Cardiac muscle cell (in vitro differentiated cells and primary cell): ENCODE measurements at regions not wholly inside any gene's neighbourhood (a gene's known extent, or its start where the extent isn't known, plus 50 kb on each side); places are given as distances from the start of the nearest gene placed in this dataset.

ENCODE experiments used
- DNase-seq, 2 donors: peaks; one replicate each; pipeline versions ENCODE4 v3.0.0 to v3.0.0-alpha.2; 2010 to 2017; ENCODE audit warnings: low read depth in 1 of 2, low spot score in 1 of 2
- H3K27ac ChIP-seq: fragments of 200-600 bp; sonication (generic); 2 replicates; pipeline ENCODE4 v1.5.1; 2016
- H3K27me3 ChIP-seq: fragments of 200-600 bp; sonication (generic); 2 replicates; pipeline ENCODE4 v1.6.0; 2016; ENCODE audit warnings: control low read depth
- H3K36me3 ChIP-seq: fragments of 200-600 bp; sonication (generic); 2 replicates; pipeline ENCODE4 v1.5.1; 2016; ENCODE audit warnings: control low read depth
- H3K4me1 ChIP-seq: fragments of 200-600 bp; sonication (generic); 2 replicates; pipeline ENCODE4 v1.8.1; 2017; ENCODE audit warnings: low read depth, mild to moderate bottlenecking, mixed run types
- H3K4me3 ChIP-seq: fragments of 200-600 bp; sonication (generic); 2 replicates; pipeline ENCODE4 v1.5.1; 2016; ENCODE audit warnings: mild to moderate bottlenecking
- H3K9me3 ChIP-seq: fragments of 200-600 bp; sonication (generic); 2 replicates; pipeline ENCODE4 v1.5.1; 2017; ENCODE audit warnings: low read depth, mild to moderate bottlenecking, control low read depth
- TF ChIP-seq, protein P1 (sequence below): IDR thresholded peaks from 2 replicates; pipeline ENCODE4 v1.5.1; 2012; ENCODE audit warnings: low read depth, mild to moderate bottlenecking, low read length

DNA sequence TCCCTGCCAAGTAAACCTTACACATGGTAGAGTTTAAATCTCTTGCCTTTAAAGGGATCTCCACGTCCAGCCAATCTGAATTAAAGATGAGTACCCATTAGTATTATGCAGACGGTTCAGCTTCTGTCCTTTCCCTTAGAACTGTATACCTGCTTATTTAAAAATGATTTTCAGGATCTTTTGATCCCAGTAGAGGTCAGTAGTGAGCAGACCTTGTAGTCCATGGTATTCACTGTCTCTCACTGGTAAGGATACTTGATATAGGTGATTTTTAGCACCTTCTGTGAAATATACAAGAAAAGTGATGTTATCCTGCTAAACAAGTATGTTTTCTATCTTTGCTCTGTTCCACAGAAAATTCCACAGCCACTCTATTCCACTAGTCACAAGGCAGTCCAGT lies 1211.6 kb upstream of the ADGRL4 start:
- Histone ChIP-seq H3K4me1 (no peaks in the 10 kb centered on the region), H3K27ac (no peak overlapping the region), H3K4me3 (no peak overlapping the region), H3K27me3 (no peaks in the 10 kb centered on the region), H3K9me3 (no peaks in the 10 kb centered on the region), H3K36me3 (no peaks in the 10 kb centered on the region)
- TF ChIP-seq, protein P1, sequence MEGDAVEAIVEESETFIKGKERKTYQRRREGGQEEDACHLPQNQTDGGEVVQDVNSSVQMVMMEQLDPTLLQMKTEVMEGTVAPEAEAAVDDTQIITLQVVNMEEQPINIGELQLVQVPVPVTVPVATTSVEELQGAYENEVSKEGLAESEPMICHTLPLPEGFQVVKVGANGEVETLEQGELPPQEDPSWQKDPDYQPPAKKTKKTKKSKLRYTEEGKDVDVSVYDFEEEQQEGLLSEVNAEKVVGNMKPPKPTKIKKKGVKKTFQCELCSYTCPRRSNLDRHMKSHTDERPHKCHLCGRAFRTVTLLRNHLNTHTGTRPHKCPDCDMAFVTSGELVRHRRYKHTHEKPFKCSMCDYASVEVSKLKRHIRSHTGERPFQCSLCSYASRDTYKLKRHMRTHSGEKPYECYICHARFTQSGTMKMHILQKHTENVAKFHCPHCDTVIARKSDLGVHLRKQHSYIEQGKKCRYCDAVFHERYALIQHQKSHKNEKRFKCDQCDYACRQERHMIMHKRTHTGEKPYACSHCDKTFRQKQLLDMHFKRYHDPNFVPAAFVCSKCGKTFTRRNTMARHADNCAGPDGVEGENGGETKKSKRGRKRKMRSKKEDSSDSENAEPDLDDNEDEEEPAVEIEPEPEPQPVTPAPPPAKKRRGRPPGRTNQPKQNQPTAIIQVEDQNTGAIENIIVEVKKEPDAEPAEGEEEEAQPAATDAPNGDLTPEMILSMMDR: peak; percentile 67
- DNase-seq: peak; percentile 55 to 72

DNA sequence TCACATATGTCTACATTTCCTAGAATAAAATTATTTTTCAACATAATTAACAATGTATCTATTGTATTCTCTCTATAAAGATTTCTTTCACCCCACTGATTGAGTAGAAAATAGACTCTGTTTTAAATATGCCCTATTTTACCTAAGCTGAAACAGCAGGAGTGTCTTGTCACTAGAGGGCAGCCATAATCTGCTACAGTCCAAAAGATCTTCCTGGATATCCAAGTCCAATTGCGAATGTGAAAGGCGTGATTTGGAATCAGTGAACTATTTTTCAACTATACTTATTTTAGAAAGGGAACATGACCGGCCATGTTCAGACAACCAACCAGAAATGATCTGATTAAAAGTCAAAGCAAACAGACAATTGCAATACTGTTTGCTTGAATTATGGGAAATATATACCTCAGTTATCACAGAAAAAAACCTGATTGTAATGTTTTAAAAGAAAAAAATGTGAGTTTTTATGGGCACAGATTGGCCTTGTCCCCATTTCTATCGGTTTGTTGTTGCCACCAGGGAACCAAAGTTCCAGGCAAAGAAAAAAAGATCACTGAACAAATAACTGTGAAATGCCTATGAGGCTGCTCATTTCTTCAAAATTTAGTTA lies 1211.0 kb upstream of the ADGRL4 start:
- Histone ChIP-seq H3K4me1 (no peaks in the 10 kb centered on the region), H3K36me3 (no peaks in the 10 kb centered on the region), H3K27me3 (no peaks in the 10 kb centered on the region), H3K4me3 (no peak overlapping the region), H3K9me3 (no peaks in the 10 kb centered on the region), H3K27ac (no peak overlapping the region)
- TF ChIP-seq, protein P1: peak; percentile 67
- peak; percentile 59 to 84 for DNase-seq

GRCh38 chr1:80214888-80215540 lies 1208.5 kb upstream of the ADGRL4 start:
- H3K9me3 ChIP-seq: no peaks in the 10 kb centered on the region
- DNase-seq: no peak
- no peak overlapping the region for H3K4me3 ChIP-seq
- H3K27me3 ChIP-seq: no peaks in the 10 kb centered on the region
- TF ChIP-seq, protein P1: no peak
- no peak overlapping the region for H3K27ac ChIP-seq
- no peaks in the 10 kb centered on the region for H3K4me1 ChIP-seq
- H3K36me3 ChIP-seq: no peaks in the 10 kb centered on the region

- Histone ChIP-seq H3K4me1 (no peaks in the 10 kb centered on the region), H3K4me3 (no peak overlapping the region), H3K27me3 (no peaks in the 10 kb centered on the region), H3K36me3 (no peaks in the 10 kb centered on the region), H3K9me3 (no peaks in the 10 kb centered on the region), H3K27ac (no peak overlapping the region)
- DNase-seq: no peak
- TF ChIP-seq, protein P1: no peak
Measured at GRCh38 chr1:80212948-80213347, 1206.4 kb upstream of the ADGRL4 start.

DNA sequence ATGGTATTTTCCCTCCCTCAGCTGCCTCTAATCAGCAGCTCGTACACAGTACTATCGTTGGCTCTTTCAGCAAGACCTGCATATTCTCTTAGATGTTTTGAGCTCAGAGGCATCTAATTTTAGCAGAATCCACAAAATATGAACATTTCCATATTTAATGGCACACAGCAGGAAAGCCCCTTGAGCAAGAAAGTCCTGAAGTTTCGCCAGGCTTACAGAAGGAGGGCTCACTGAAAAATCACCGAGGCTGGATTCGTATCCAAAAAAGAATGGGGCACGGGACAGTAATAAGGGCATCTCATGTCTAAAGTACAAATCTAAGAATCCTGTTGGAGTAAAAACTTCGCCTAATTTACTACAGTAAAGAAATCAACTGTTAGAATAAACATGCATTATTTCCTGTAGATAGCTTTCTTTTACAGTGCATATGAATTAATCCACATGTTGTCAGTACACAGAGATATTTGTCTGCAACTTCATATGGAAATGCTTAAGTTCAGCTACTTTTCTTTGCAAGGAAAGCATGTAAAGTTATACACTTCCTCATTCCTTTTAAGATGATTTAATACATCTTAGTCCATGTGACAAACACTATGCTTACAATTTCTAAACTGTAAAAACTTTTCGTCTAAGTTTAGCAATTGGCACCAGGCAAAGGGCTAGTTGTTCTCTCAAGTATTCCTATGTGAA lies 1205.3 kb upstream of the ADGRL4 start:
- DNase-seq: peak in 1 of 2 donors; percentile 5
- TF ChIP-seq, protein P1: no peak
- H3K4me3 ChIP-seq: no peak overlapping the region
- no peaks in the 10 kb centered on the region for H3K36me3 ChIP-seq
- H3K27ac ChIP-seq: no peak overlapping the region
- H3K27me3 ChIP-seq: no peaks in the 10 kb centered on the region
- no peaks in the 10 kb centered on the region for H3K4me1 ChIP-seq
- no peaks in the 10 kb centered on the region for H3K9me3 ChIP-seq
